ENCODE measurements at regions not wholly inside any gene's neighbourhood (a gene's known extent, or its start where the extent isn't known, plus 50 kb on each side); places are given as distances from the start of the nearest gene placed in this dataset.

- no peak overlapping the region for H3K27ac ChIP-seq (replicated peaks)
- no peak overlapping the region for H3K4me3 ChIP-seq (replicated peaks; ENCODE audit: insufficient read depth, low read length)
- TF ChIP-seq SPI1 (IDR thresholded peaks at IDR 0.05; ENCODE audit: borderline replicate concordance, low read depth) (no peak), GABPA (IDR thresholded peaks at IDR 0.05; ENCODE audit: low read depth) (no peak), CTCF (IDR thresholded peaks at IDR 0.05; ENCODE audit: insufficient read depth, low read length) (no peak), REST (IDR thresholded peaks at IDR 0.05; ENCODE audit: insufficient replicate concordance, low read depth) (no peak), POLR2AphosphoS5 (IDR thresholded peaks at IDR 0.05; ENCODE audit: low read depth) (no peak)
- no peak for DNase-seq (ENCODE audit: low read depth in 1 of 2, low spot score in 1 of 2)
- H3K27me3 ChIP-seq (ENCODE audit: insufficient read depth, poor library complexity, severe bottlenecking) = no peaks in the 10 kb centered on the region
Measured at GRCh38 chr6:135631821-135632220, 134.3 kb upstream of the AHI1 start.

GRCh38 chr6:135633573-135633972, 136.0 kb upstream of the AHI1 start:
- H3K4me3 ChIP-seq (replicated peaks; ENCODE audit: insufficient read depth, low read length) = no peak overlapping the region
- no peak overlapping the region for H3K27ac ChIP-seq (replicated peaks)
- TF ChIP-seq CTCF (IDR thresholded peaks at IDR 0.05; ENCODE audit: insufficient read depth, low read length) (no peak), GABPA (IDR thresholded peaks at IDR 0.05; ENCODE audit: low read depth) (no peak), REST (IDR thresholded peaks at IDR 0.05; ENCODE audit: insufficient replicate concordance, low read depth) (no peak), POLR2AphosphoS5 (IDR thresholded peaks at IDR 0.05; ENCODE audit: low read depth) (no peak), SPI1 (IDR thresholded peaks at IDR 0.05; ENCODE audit: borderline replicate concordance, low read depth) (no peak)
- H3K27me3 ChIP-seq (ENCODE audit: insufficient read depth, poor library complexity, severe bottlenecking) = no peaks in the 10 kb centered on the region
- DNase-seq (ENCODE audit: low read depth in 1 of 2, low spot score in 1 of 2) = no peak

- Histone ChIP-seq H3K27me3 (ENCODE audit: insufficient read depth, poor library complexity, severe bottlenecking) (no peaks in the 10 kb centered on the region), H3K4me3 (replicated peaks; ENCODE audit: insufficient read depth, low read length) (no peak overlapping the region), H3K27ac (replicated peaks) (no peak overlapping the region)
- DNase-seq (ENCODE audit: low read depth in 1 of 2, low spot score in 1 of 2) = no peak
- no peak for TF ChIP-seq POLR2AphosphoS5 (IDR thresholded peaks at IDR 0.05; ENCODE audit: low read depth)
- no peak for TF ChIP-seq REST (IDR thresholded peaks at IDR 0.05; ENCODE audit: insufficient replicate concordance, low read depth)
- TF ChIP-seq GABPA (IDR thresholded peaks at IDR 0.05; ENCODE audit: low read depth) = no peak
- no peak for TF ChIP-seq CTCF (IDR thresholded peaks at IDR 0.05; ENCODE audit: insufficient read depth, low read length)
- TF ChIP-seq SPI1 (IDR thresholded peaks at IDR 0.05; ENCODE audit: borderline replicate concordance, low read depth) = no peak
Measured at GRCh38 chr6:135637701-135638100, 140.2 kb upstream of the AHI1 start.
